Ovary (tissue), 3 donors: ENCODE measurements at regions not wholly inside any gene's neighbourhood (a gene's known extent, or its start where the extent isn't known, plus 50 kb on each side); places are given as distances from the start of the nearest gene placed in this dataset.

Experiments used
- EP300 ChIP-seq: sonication (generic); formaldehyde crosslinking; IDR thresholded peaks from one replicate; pipeline ENCODE4 v1.6.1; 2017; ENCODE audit warnings: antibody characterized with exemption
- POLR2A ChIP-seq: fragments of 450-650 bp; IDR thresholded peaks from one replicate; pipeline ENCODE4 v1.6.1; 2017; ENCODE audit warnings: antibody characterized with exemption, mild to moderate bottlenecking, moderate library complexity
- TF ChIP-seq, protein P1 (sequence below), 3 donors: fragments of 450-650 bp in 2 of 3; fragments of 200-600 bp in 1 of 3; IDR thresholded peaks; one replicate each; pipeline versions ENCODE4 v1.5.1 to v1.8.0; 2016 to 2022; ENCODE audit warnings: antibody characterized with exemption in 3 of 3, mild to moderate bottlenecking in 1 of 3
- donor health status: DM: no; HTN: no; CAD: no.

DNA sequence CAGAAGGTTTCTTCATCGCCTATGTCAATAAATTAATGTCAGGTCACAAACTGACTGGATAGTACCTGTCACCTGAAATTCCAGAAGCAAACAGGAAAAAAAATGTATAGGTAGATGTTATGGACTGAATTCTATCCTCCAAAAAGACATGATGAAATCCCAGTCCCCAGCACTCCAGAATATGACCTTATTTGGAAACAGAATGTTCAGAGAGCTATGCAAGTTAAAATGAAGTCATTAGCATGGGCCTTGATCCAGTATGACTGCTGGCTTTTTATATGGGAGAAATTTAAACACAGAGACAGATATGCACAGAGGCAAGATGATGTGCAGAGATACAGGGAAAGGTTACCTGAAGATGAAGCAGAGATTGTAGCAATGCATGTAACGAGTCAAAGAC, 953.4 kb downstream of the ZPLD1 start:
- TF ChIP-seq, protein P1, sequence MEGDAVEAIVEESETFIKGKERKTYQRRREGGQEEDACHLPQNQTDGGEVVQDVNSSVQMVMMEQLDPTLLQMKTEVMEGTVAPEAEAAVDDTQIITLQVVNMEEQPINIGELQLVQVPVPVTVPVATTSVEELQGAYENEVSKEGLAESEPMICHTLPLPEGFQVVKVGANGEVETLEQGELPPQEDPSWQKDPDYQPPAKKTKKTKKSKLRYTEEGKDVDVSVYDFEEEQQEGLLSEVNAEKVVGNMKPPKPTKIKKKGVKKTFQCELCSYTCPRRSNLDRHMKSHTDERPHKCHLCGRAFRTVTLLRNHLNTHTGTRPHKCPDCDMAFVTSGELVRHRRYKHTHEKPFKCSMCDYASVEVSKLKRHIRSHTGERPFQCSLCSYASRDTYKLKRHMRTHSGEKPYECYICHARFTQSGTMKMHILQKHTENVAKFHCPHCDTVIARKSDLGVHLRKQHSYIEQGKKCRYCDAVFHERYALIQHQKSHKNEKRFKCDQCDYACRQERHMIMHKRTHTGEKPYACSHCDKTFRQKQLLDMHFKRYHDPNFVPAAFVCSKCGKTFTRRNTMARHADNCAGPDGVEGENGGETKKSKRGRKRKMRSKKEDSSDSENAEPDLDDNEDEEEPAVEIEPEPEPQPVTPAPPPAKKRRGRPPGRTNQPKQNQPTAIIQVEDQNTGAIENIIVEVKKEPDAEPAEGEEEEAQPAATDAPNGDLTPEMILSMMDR (IDR thresholded peaks at IDR 0.05), result no peak
- TF ChIP-seq POLR2A (no peak), EP300 (no peak)
